H54 (cell line): ENCODE measurements at regions not wholly inside any gene's neighbourhood (a gene's known extent, or its start where the extent isn't known, plus 50 kb on each side); places are given as distances from the start of the nearest gene placed in this dataset.
A peak's percentile ranks its signal among the peaks of the same experiment; 100 is the strongest.
"Not testable (repeated sequence)": the region's sequence is repeated elsewhere in the genome, so short reads cannot be mapped to it uniquely, and the experiment has no call there.

ENCODE experiments used
- DNase-seq: peaks from one replicate; pipeline ENCODE4 v3.0.0; 2011; ENCODE audit warnings: low spot score, mixed read lengths; ENCODE audit not compliant: insufficient read length
- FAIRE-seq: peaks from 3 replicates; lab custom pipeline; 2011; peaks lifted over from hg19 to GRCh38; lab: Jason Lieb, UNC

- DNase-seq, FAIRE-seq: not testable (repeated sequence)
Measured at GRCh38 chr7:76760546-76761220, 133.6 kb upstream of the POMZP3 start.

- not testable (repeated sequence) for DNase-seq, FAIRE-seq
Measured at GRCh38 chr7:76739538-76739937, 112.5 kb upstream of the POMZP3 start.

GRCh38 chr7:76736724-76737123 lies 109.6 kb upstream of the POMZP3 start:
- FAIRE-seq = peak; percentile 89

GRCh38 chr7:76736091-76736490 lies 109.0 kb upstream of the POMZP3 start:
- FAIRE-seq = peak; percentile 77
- not testable (repeated sequence) for DNase-seq

More at GRCh38 chr7:76736724-76737123, 109.6 kb upstream of the POMZP3 start:
- not testable (repeated sequence) for DNase-seq

- peak; percentile 27 for FAIRE-seq
- DNase-seq = not testable (repeated sequence)
Measured at GRCh38 chr7:76735668-76736067, 108.6 kb upstream of the POMZP3 start.

- not testable (repeated sequence) for FAIRE-seq, DNase-seq
Measured at GRCh38 chr7:76728571-76728974, 101.5 kb upstream of the POMZP3 start.

GRCh38 chr7:76723928-76724327 lies 96.8 kb upstream of the POMZP3 start:
- FAIRE-seq, DNase-seq: not testable (repeated sequence)

GRCh38 chr7:76716551-76716950 lies 89.5 kb upstream of the POMZP3 start:
- not testable (repeated sequence) for DNase-seq, FAIRE-seq

GRCh38 chr7:76712926-76713325 lies 85.8 kb upstream of the POMZP3 start:
- FAIRE-seq, DNase-seq: not testable (repeated sequence)

GRCh38 chr7:76711648-76712047 lies 84.6 kb upstream of the POMZP3 start:
- not testable (repeated sequence) for DNase-seq, FAIRE-seq

- not testable (repeated sequence) for DNase-seq
- peak; percentile 91 for FAIRE-seq
Measured at GRCh38 chr7:76709703-76710102, 82.6 kb upstream of the POMZP3 start.

GRCh38 chr7:76708446-76708845 lies 81.4 kb upstream of the POMZP3 start:
- not testable (repeated sequence) for FAIRE-seq

GRCh38 chr7:76703815-76704214 lies 76.7 kb upstream of the POMZP3 start:
- not testable (repeated sequence) for FAIRE-seq, DNase-seq

More at GRCh38 chr7:76708446-76708845, 81.4 kb upstream of the POMZP3 start:
- DNase-seq = not testable (repeated sequence)

GRCh38 chr7:76686277-76686676 lies 59.2 kb upstream of the POMZP3 start:
- DNase-seq = not testable (repeated sequence)
- peak; percentile 93 for FAIRE-seq

- DNase-seq, FAIRE-seq: not testable (repeated sequence)
Measured at GRCh38 chr7:76684737-76685136, 57.7 kb upstream of the POMZP3 start.

GRCh38 chr7:76683631-76684030 lies 56.6 kb upstream of the POMZP3 start:
- FAIRE-seq = not testable (repeated sequence)

GRCh38 chr7:76681810-76682209 lies 54.7 kb upstream of the POMZP3 start:
- not testable (repeated sequence) for FAIRE-seq

More at GRCh38 chr7:76683631-76684030, 56.6 kb upstream of the POMZP3 start:
- DNase-seq = not testable (repeated sequence)

GRCh38 chr7:76679174-76679573 lies 52.1 kb upstream of the POMZP3 start:
- not testable (repeated sequence) for DNase-seq
- peak; percentile 6 for FAIRE-seq

More at GRCh38 chr7:76681810-76682209, 54.7 kb upstream of the POMZP3 start:
- DNase-seq = not testable (repeated sequence)

- not testable (repeated sequence) for DNase-seq, FAIRE-seq
Measured at GRCh38 chr7:76678500-76678899, 51.4 kb upstream of the POMZP3 start.

- DNase-seq = not testable (repeated sequence)
- peak; percentile 23 for FAIRE-seq
Measured at GRCh38 chr7:76676890-76677289, 49.8 kb upstream of the POMZP3 start.
